HG03571 (cell line): ENCODE measurements at regions not wholly inside any gene's neighbourhood (a gene's known extent, or its start where the extent isn't known, plus 50 kb on each side); places are given as distances from the start of the nearest gene placed in this dataset.
"Not testable (repeated sequence)": the region's sequence is repeated elsewhere in the genome, so short reads cannot be mapped to it uniquely, and the experiment has no call there.

Source experiments
- ATAC-seq: cut with Tn5 transposase; IDR thresholded peaks from one replicate; pipeline ENCODE4 v1.9.1; 2021; ENCODE audit not compliant: unreplicated experiment

- ATAC-seq: no peak
Observed at GRCh38 chr18:29928081-29928480, 1114.5 kb downstream of the DSC3 start.

GRCh38 chr18:29925566-29925965 is 1117.0 kb downstream of the DSC3 start:
- no peak for ATAC-seq

- ATAC-seq: no peak
Observed at GRCh38 chr18:29912351-29912750, 1130.2 kb downstream of the DSC3 start.

GRCh38 chr18:29892960-29893558 is 1149.5 kb downstream of the DSC3 start:
- no peak for ATAC-seq

- ATAC-seq: no peak
Observed at GRCh38 chr18:29883114-29883513, 1159.4 kb downstream of the DSC3 start.

- no peak for ATAC-seq
Observed at GRCh38 chr18:29882620-29883019, 1159.9 kb downstream of the DSC3 start.

GRCh38 chr18:29879763-29880162 is 1162.8 kb downstream of the DSC3 start:
- ATAC-seq: no peak

- no peak for ATAC-seq
Observed at GRCh38 chr18:29874519-29875098, 1167.9 kb downstream of the DSC3 start.

GRCh38 chr18:29873211-29873610 is 1169.3 kb downstream of the DSC3 start:
- ATAC-seq: no peak

- ATAC-seq: no peak
Observed at GRCh38 chr18:29871246-29871645, 1171.3 kb downstream of the DSC3 start.

- ATAC-seq: no peak
Observed at GRCh38 chr18:29862824-29863223, 1179.7 kb downstream of the DSC3 start.

GRCh38 chr18:29855637-29856036 is 1186.9 kb downstream of the DSC3 start:
- ATAC-seq: no peak

- no peak for ATAC-seq
Observed at GRCh38 chr18:29853126-29853525, 1189.4 kb downstream of the DSC3 start.

- no peak for ATAC-seq
Observed at GRCh38 chr18:29849144-29849543, 1193.4 kb downstream of the DSC3 start.

- ATAC-seq: no peak
Observed at GRCh38 chr18:29841631-29842030, 1200.9 kb downstream of the DSC3 start.

- ATAC-seq: no peak
Observed at GRCh38 chr18:29840089-29840488, 1202.5 kb downstream of the DSC3 start.

GRCh38 chr18:29838961-29839360 is 1203.6 kb downstream of the DSC3 start:
- ATAC-seq: not testable (repeated sequence)

- no peak for ATAC-seq
Observed at GRCh38 chr18:29838556-29838955, 1204.0 kb downstream of the DSC3 start.

GRCh38 chr18:29823671-29824070 is 1218.9 kb downstream of the DSC3 start:
- ATAC-seq: no peak

GRCh38 chr18:29821544-29821943 is 1221.0 kb downstream of the DSC3 start:
- no peak for ATAC-seq

GRCh38 chr18:29811519-29811918 is 1231.0 kb downstream of the DSC3 start:
- ATAC-seq: no peak

GRCh38 chr18:29780816-29781215 is 1261.7 kb downstream of the DSC3 start:
- no peak for ATAC-seq

- ATAC-seq: no peak
Observed at GRCh38 chr18:29779096-29779495, 1263.4 kb downstream of the DSC3 start.
